Neuronal stem cell (in vitro differentiated cells): ENCODE measurements at regions not wholly inside any gene's neighbourhood (a gene's known extent, or its start where the extent isn't known, plus 50 kb on each side); places are given as distances from the start of the nearest gene placed in this dataset.
A peak's percentile ranks its signal among the peaks of the same experiment; 100 is the strongest.

Experiments used
- DNase-seq: peaks from one replicate; pipeline ENCODE4 v3.0.0-alpha.2; 2013; ENCODE audit warnings: low spot score
- H2AFZ ChIP-seq: one replicate; pipeline ENCODE4 v1.6.1; 2013; ENCODE audit warnings: mild to moderate bottlenecking, low read length, inconsistent platforms
- H2AK5ac ChIP-seq: 2 replicates; pipeline ENCODE4 v1.6.1; 2013; ENCODE audit warnings: low read depth, mild to moderate bottlenecking, inconsistent platforms, low read length, moderate library complexity, mixed read lengths
- H2BK120ac ChIP-seq: 2 replicates; pipeline ENCODE4 v1.6.1; 2013; ENCODE audit warnings: low read depth, mild to moderate bottlenecking, inconsistent platforms, low read length, moderate library complexity, mixed read lengths
- H2BK12ac ChIP-seq: one replicate; pipeline ENCODE4 v1.6.1; 2013; ENCODE audit warnings: low read length, inconsistent platforms
- H2BK15ac ChIP-seq: 2 replicates; pipeline ENCODE4 v1.6.1; 2013; ENCODE audit warnings: mild to moderate bottlenecking, low read length, inconsistent platforms, mixed read lengths
- H2BK5ac ChIP-seq: one replicate; pipeline ENCODE4 v1.6.1; 2013; ENCODE audit warnings: inconsistent platforms, mild to moderate bottlenecking, low read length, moderate library complexity
- H3K14ac ChIP-seq: one replicate; pipeline ENCODE4 v1.6.1; 2013; ENCODE audit warnings: low read length, inconsistent platforms
- H3K18ac ChIP-seq: 2 replicates; pipeline ENCODE4 v1.6.1; 2013; ENCODE audit warnings: low read length, inconsistent platforms
- H3K23ac ChIP-seq: 2 replicates; pipeline ENCODE4 v1.6.1; 2013; ENCODE audit warnings: low read depth, mild to moderate bottlenecking, mixed read lengths, low read length, inconsistent platforms; ENCODE audit not compliant: poor library complexity
- H3K27ac ChIP-seq: replicated peaks from 3 replicates; pipeline ENCODE4 v1.5.1; 2013; ENCODE audit warnings: low read length, inconsistent platforms
- H3K27me3 ChIP-seq, 3 experiments: 2 replicates each; pipeline ENCODE4 v1.6.1; 2013; ENCODE audit warnings: low read length in 3 of 3, mild to moderate bottlenecking in 2 of 3, inconsistent platforms in 1 of 3, low read depth in 1 of 3, mixed read lengths in 1 of 3, moderate library complexity in 1 of 3; ENCODE audit not compliant: control insufficient read depth in 3 of 3, insufficient read depth in 3 of 3
- H3K36me3 ChIP-seq, 2 donors: replicated peaks in 1 of 2; 2 replicates each; pipeline ENCODE4 v1.6.1; 2013; ENCODE audit warnings: low read length in 2 of 2; ENCODE audit not compliant: control insufficient read depth in 2 of 2, insufficient read depth in 2 of 2
- H3K4ac ChIP-seq: 2 replicates; pipeline ENCODE4 v1.6.1; 2013; ENCODE audit warnings: inconsistent platforms, mild to moderate bottlenecking, low read length, moderate library complexity
- H3K4me1 ChIP-seq, 2 donors: 1 replicate in 1 of 2; 2 replicates in 1 of 2; pipeline ENCODE4 v1.6.1; 2013; ENCODE audit warnings: low read length in 2 of 2, low read depth in 1 of 2; ENCODE audit not compliant: control insufficient read depth in 2 of 2, insufficient read depth in 1 of 2
- H3K4me2 ChIP-seq: one replicate; pipeline ENCODE4 v1.6.1; 2013; ENCODE audit warnings: mild to moderate bottlenecking, low read length, inconsistent platforms; ENCODE audit not compliant: insufficient read depth, poor library complexity, severe bottlenecking
- H3K4me3 ChIP-seq, 2 donors: 2 replicates each; pipeline ENCODE4 v1.5.1; 2013; ENCODE audit warnings: low read length in 2 of 2, mild to moderate bottlenecking in 2 of 2, inconsistent platforms in 1 of 2, moderate library complexity in 1 of 2
- H3K79me1 ChIP-seq: one replicate; pipeline ENCODE4 v1.6.1; 2013; ENCODE audit warnings: low read depth, mild to moderate bottlenecking, inconsistent platforms, low read length, moderate library complexity
- H3K9ac ChIP-seq: one replicate; pipeline ENCODE4 v1.6.1; 2013; ENCODE audit warnings: mild to moderate bottlenecking, low read depth, low read length, inconsistent platforms; ENCODE audit not compliant: poor library complexity
- H3K9me3 ChIP-seq, 2 donors: replicated peaks in 1 of 2; 2 replicates each; pipeline versions ENCODE3 to v1.6.1; 2013; ENCODE audit warnings: low read length in 2 of 2, mild to moderate bottlenecking in 2 of 2, inconsistent platforms in 1 of 2, low read depth in 1 of 2, mixed read lengths in 1 of 2, moderate library complexity in 1 of 2; ENCODE audit not compliant: control insufficient read depth in 2 of 2, insufficient read depth in 1 of 2
- H4K8ac ChIP-seq: one replicate; pipeline ENCODE4 v1.6.1; 2013; ENCODE audit warnings: low read depth, mild to moderate bottlenecking, inconsistent platforms, low read length, moderate library complexity
- H4K91ac ChIP-seq: one replicate; pipeline ENCODE4 v1.6.1; 2013; ENCODE audit warnings: low read length, low read depth, mild to moderate bottlenecking, inconsistent platforms; ENCODE audit not compliant: poor library complexity
- WGBS, 2 donors: extraction: QIAGEN DNeasy Blood & Tissue Kit; methylation state at CpG; one replicate each; pipeline ENCODE4 v1.1.7; 2013; ENCODE audit warnings: missing lambda C conversion rate in 2 of 2, mixed read lengths in 1 of 2; ENCODE audit not compliant: insufficient read length in 2 of 2, insufficient replicate concordance in 1 of 2; ENCODE audit errors: extremely low coverage in 2 of 2; 5-methylcytosine and 5-hydroxymethylcytosine counted together

DNA sequence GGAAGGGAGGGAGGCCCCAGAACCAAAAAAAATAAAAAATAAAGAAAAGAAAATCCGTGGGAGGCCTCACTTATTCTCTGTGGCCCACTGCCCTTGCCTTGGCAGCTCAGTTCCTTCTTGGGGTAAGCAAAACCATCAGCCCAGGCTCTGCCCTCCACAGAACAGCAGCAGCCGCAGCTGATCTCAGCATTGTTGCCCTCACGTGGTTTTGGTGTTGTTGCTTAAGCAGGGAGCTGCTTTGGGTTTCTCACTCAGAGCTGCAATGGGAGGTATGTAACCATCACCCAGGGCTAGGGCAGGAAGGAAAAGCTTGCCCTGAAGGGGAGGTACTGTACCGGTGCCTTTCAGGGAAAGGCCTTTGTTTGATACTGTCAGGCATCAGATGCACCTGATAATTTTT, 374.7 kb upstream of the WWC1 start:
- Histone ChIP-seq H3K14ac (no peak overlapping the region), H2BK15ac (no peak overlapping the region), H3K18ac (peak overlapping the region; percentile 15), H2BK5ac (no peak overlapping the region), H3K79me1 (no peaks in the 10 kb centered on the region), H2AFZ (peak overlapping the region; percentile 70), H3K9ac (no peak overlapping the region), H3K9me3 (peaks cover 0 to 7% of the 10 kb centered on the region in 2 donors), H2BK120ac (no peak overlapping the region), H3K23ac (no peak overlapping the region), H3K36me3 (no peaks in the 10 kb centered on the region), H2AK5ac (no peak overlapping the region), H3K27ac (no peak overlapping the region), H3K4me2 (no peak overlapping the region), H3K4me3 (no peak overlapping the region), H4K91ac (no peak overlapping the region), H3K27me3 (no peaks in the 10 kb centered on the region), H3K4me1 (peaks cover 18 to 34% of the 10 kb centered on the region in 2 donors), H4K8ac (no peak overlapping the region), H3K4ac (no peak overlapping the region), H2BK12ac (no peak overlapping the region)
- no CpG with 5 or more reads among the region's 4 CpGs for WGBS, 2 donors
- no peak for DNase-seq

GRCh38 chr5:167918184-167918812, 373.1 kb upstream of the WWC1 start:
- Histone ChIP-seq H3K4me1 (peaks cover 14 to 34% of the 10 kb centered on the region in 2 donors), H2BK120ac (no peak overlapping the region), H4K8ac (no peak overlapping the region), H3K27ac (no peak overlapping the region), H2BK15ac (no peak overlapping the region), H3K4ac (no peak overlapping the region), H3K9me3 (peaks cover 0 to 7% of the 10 kb centered on the region in 2 donors), H3K27me3 (no peaks in the 10 kb centered on the region), H4K91ac (no peak overlapping the region), H3K4me3 (no peak overlapping the region), H2AFZ (no peak overlapping the region), H3K23ac (no peak overlapping the region), H3K36me3 (no peaks in the 10 kb centered on the region), H2BK12ac (no peak overlapping the region), H3K4me2 (no peak overlapping the region), H2BK5ac (no peak overlapping the region), H3K79me1 (no peaks in the 10 kb centered on the region), H3K9ac (no peak overlapping the region), H3K14ac (no peak overlapping the region), H2AK5ac (no peak overlapping the region), H3K18ac (no peak overlapping the region)
- no peak for DNase-seq
- WGBS, 2 donors, result no CpG with 5 or more reads among the region's 11 CpGs

GRCh38 chr5:167918813-167919483, 372.5 kb upstream of the WWC1 start:
- H2BK120ac ChIP-seq, result no peak overlapping the region

DNA sequence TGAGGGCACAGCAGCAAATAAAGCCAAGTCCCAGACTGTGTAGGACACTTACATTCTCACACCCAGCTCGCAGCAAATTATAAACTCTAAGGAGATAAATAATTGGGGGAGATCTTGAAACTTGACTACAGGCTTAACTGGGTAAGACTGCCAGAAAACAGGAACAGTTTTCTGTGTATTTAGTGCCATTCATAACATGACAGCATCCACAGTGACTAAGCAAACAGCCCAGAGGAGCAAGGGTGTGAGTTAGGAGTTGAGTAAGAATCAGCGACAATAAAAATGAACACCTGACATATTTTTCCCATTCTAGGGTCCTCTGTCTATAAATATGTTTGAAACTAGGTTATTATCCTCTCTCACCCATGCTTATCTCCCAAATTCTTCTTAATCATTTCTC, 370.9 kb upstream of the WWC1 start:
- Histone ChIP-seq H2AFZ (no peak overlapping the region), H2BK15ac (no peak overlapping the region), H3K9ac (no peak overlapping the region), H2BK5ac (no peak overlapping the region), H2AK5ac (no peak overlapping the region), H2BK120ac (no peak overlapping the region), H3K4me3 (no peak overlapping the region), H3K27me3 (no peaks in the 10 kb centered on the region), H3K27ac (no peak overlapping the region), H3K4me1 (peaks cover 14 to 34% of the 10 kb centered on the region in 2 donors), H3K36me3 (no peaks in the 10 kb centered on the region), H3K9me3 (peaks cover 0 to 5% of the 10 kb centered on the region in 2 donors), H3K4ac (no peak overlapping the region), H3K79me1 (no peaks in the 10 kb centered on the region), H3K23ac (no peak overlapping the region), H4K91ac (no peak overlapping the region), H3K14ac (no peak overlapping the region), H2BK12ac (no peak overlapping the region), H3K4me2 (no peak overlapping the region), H3K18ac (peak overlapping the region; percentile 46), H4K8ac (no peak overlapping the region)
- WGBS, 2 donors, result no CpG with 5 or more reads among the region's 2 CpGs
- no peak for DNase-seq

More at GRCh38 chr5:167918813-167919483, 372.5 kb upstream of the WWC1 start:
- Histone ChIP-seq H3K27me3 (no peaks in the 10 kb centered on the region), H3K79me1 (no peaks in the 10 kb centered on the region), H2AFZ (peak overlapping the region; percentile 60), H3K4me2 (no peak overlapping the region), H3K23ac (no peak overlapping the region), H3K18ac (no peak overlapping the region), H2BK15ac (no peak overlapping the region), H2BK5ac (no peak overlapping the region), H3K9me3 (peaks cover 0 to 6% of the 10 kb centered on the region in 2 donors), H2AK5ac (no peak overlapping the region), H3K36me3 (no peaks in the 10 kb centered on the region), H3K4me1 (peaks cover 14 to 34% of the 10 kb centered on the region in 2 donors), H3K27ac (no peak overlapping the region), H3K9ac (no peak overlapping the region), H4K91ac (no peak overlapping the region), H2BK12ac (no peak overlapping the region), H3K4me3 (no peak overlapping the region), H3K14ac (no peak overlapping the region), H4K8ac (no peak overlapping the region), H3K4ac (no peak overlapping the region)
- DNase-seq, result no peak
- whole genome bisulfite sequencing, 2 donors, result no CpG with 5 or more reads among the region's 11 CpGs
